ENCODE measurements at regions not wholly inside any gene's neighbourhood (a gene's known extent, or its start where the extent isn't known, plus 50 kb on each side); places are given as distances from the start of the nearest gene placed in this dataset.
"Not testable (repeated sequence)": the region's sequence is repeated elsewhere in the genome, so short reads cannot be mapped to it uniquely, and the experiment has no call there.

- DNase-seq, result no peak
- no peaks in the 10 kb centered on the region for H3K4me1 ChIP-seq
- in situ Hi-C loops (cut with MboI; ENCODE audit: low sequenced_read_pairs in 4 of 4) (loop anchor here in 1 of 4 donors (10.0 kb wide), 1 partner anchor 58 kb away; no protein-coding TSS in a partner anchor), intact Hi-C loops (cut with DNase I; ENCODE audit: low total_unique reads) (no loop called here)
- no peaks in the 10 kb centered on the region for H3K27me3 ChIP-seq
- TF ChIP-seq POLR2A (IDR thresholded peaks at IDR 0.05) (no peak), CTCF (IDR thresholded peaks at IDR 0.05 in 4 of 5, conservative IDR thresholded peaks at IDR 0.05 in 1 of 5) (no peak)
- no peaks in the 10 kb centered on the region for H3K9me3 ChIP-seq
- no peak for ATAC-seq
- no peaks in the 10 kb centered on the region for H3K36me3 ChIP-seq
- H3K27ac ChIP-seq, result no peak overlapping the region
- no peak overlapping the region for H3K4me3 ChIP-seq
Measured at GRCh38 chr9:74036549-74037231, 460.4 kb upstream of the RORB start.

GRCh38 chr9:74037274-74037673 is 459.9 kb upstream of the RORB start:
- no peak for TF ChIP-seq CTCF (IDR thresholded peaks at IDR 0.05 in 4 of 5, conservative IDR thresholded peaks at IDR 0.05 in 1 of 5)
- no peak for TF ChIP-seq POLR2A (IDR thresholded peaks at IDR 0.05)
- ATAC-seq (no peak), DNase-seq (no peak)
- no peaks in the 10 kb centered on the region for H3K36me3 ChIP-seq
- intact Hi-C loops (cut with DNase I; ENCODE audit: low total_unique reads), result no loop called here
- H3K4me3 ChIP-seq, result no peak overlapping the region
- in situ Hi-C loops (cut with MboI; ENCODE audit: low sequenced_read_pairs in 4 of 4), result loop anchor here in 1 of 4 donors (10.0 kb wide), 1 partner anchor 58 kb away; no protein-coding TSS in a partner anchor
- H3K4me1 ChIP-seq, result no peaks in the 10 kb centered on the region
- no peak overlapping the region for H3K27ac ChIP-seq
- no peaks in the 10 kb centered on the region for H3K27me3 ChIP-seq
- H3K9me3 ChIP-seq, result no peaks in the 10 kb centered on the region

- TF ChIP-seq CTCF (IDR thresholded peaks at IDR 0.05 in 4 of 5, conservative IDR thresholded peaks at IDR 0.05 in 1 of 5) (no peak), POLR2A (IDR thresholded peaks at IDR 0.05) (no peak)
- Histone ChIP-seq H3K36me3 (no peaks in the 10 kb centered on the region), H3K9me3 (no peaks in the 10 kb centered on the region), H3K27ac (no peak overlapping the region), H3K27me3 (no peaks in the 10 kb centered on the region), H3K4me3 (no peak overlapping the region), H3K4me1 (no peaks in the 10 kb centered on the region)
- in situ Hi-C loops (cut with MboI; ENCODE audit: low sequenced_read_pairs in 4 of 4), result no loop called here
- DNase-seq, result no peak
- intact Hi-C loops (cut with DNase I; ENCODE audit: low total_unique reads), result no loop called here
- no peak for ATAC-seq
Measured at GRCh38 chr9:74041588-74041987, 455.5 kb upstream of the RORB start.

GRCh38 chr9:74044844-74045243 is 452.3 kb upstream of the RORB start:
- H3K4me3 ChIP-seq, result no peak overlapping the region
- no peaks in the 10 kb centered on the region for H3K9me3 ChIP-seq
- H3K27me3 ChIP-seq, result no peaks in the 10 kb centered on the region
- ATAC-seq (no peak), DNase-seq (no peak)
- in situ Hi-C loops (cut with MboI; ENCODE audit: low sequenced_read_pairs in 4 of 4) (no loop called here), intact Hi-C loops (cut with DNase I; ENCODE audit: low total_unique reads) (no loop called here)
- TF ChIP-seq CTCF (IDR thresholded peaks at IDR 0.05 in 4 of 5, conservative IDR thresholded peaks at IDR 0.05 in 1 of 5), result no peak
- no peak for TF ChIP-seq POLR2A (IDR thresholded peaks at IDR 0.05)
- no peaks in the 10 kb centered on the region for H3K36me3 ChIP-seq
- H3K27ac ChIP-seq, result no peak overlapping the region
- no peaks in the 10 kb centered on the region for H3K4me1 ChIP-seq

- in situ Hi-C loops (cut with MboI; ENCODE audit: low sequenced_read_pairs in 4 of 4) (no loop called here), intact Hi-C loops (cut with DNase I; ENCODE audit: low total_unique reads) (no loop called here)
- Histone ChIP-seq H3K4me3 (no peak overlapping the region), H3K9me3 (peaks cover 0 to 2% (median 0%) of the 10 kb centered on the region in 3 donors), H3K36me3 (no peaks in the 10 kb centered on the region), H3K27me3 (no peaks in the 10 kb centered on the region), H3K4me1 (no peaks in the 10 kb centered on the region), H3K27ac (no peak overlapping the region)
- TF ChIP-seq CTCF (IDR thresholded peaks at IDR 0.05 in 4 of 5, conservative IDR thresholded peaks at IDR 0.05 in 1 of 5), result no peak
- TF ChIP-seq POLR2A (IDR thresholded peaks at IDR 0.05), result no peak
- DNase-seq (no peak), ATAC-seq (no peak)
Measured at GRCh38 chr9:74056023-74056422, 441.1 kb upstream of the RORB start.

- in situ Hi-C loops (cut with MboI; ENCODE audit: low sequenced_read_pairs in 4 of 4); H3K4me3 ChIP-seq; H3K4me1 ChIP-seq; ATAC-seq; H3K9me3 ChIP-seq; intact Hi-C loops (cut with DNase I; ENCODE audit: low total_unique reads); H3K36me3 ChIP-seq; DNase-seq; H3K27ac ChIP-seq; H3K27me3 ChIP-seq: not testable (repeated sequence)
Measured at GRCh38 chr9:74057051-74057450, 440.1 kb upstream of the RORB start.

Measured in gastrocnemius medialis (tissue), 4 donors.